ENCODE measurements at regions not wholly inside any gene's neighbourhood (a gene's known extent, or its start where the extent isn't known, plus 50 kb on each side); places are given as distances from the start of the nearest gene placed in this dataset.

GRCh38 chr16:73170612-73171038 is 122.7 kb upstream of the ZFHX3 start:
- no peak for TF ChIP-seq CTCF (conservative IDR thresholded peaks at IDR 0.05)
- TF ChIP-seq ZFX (IDR thresholded peaks at IDR 0.05): no peak

Data from C4-2B (cell line).